ENCODE measurements at regions not wholly inside any gene's neighbourhood (a gene's known extent, or its start where the extent isn't known, plus 50 kb on each side); places are given as distances from the start of the nearest gene placed in this dataset.
"Not testable (repeated sequence)": the region's sequence is repeated elsewhere in the genome, so short reads cannot be mapped to it uniquely, and the experiment has no call there.

DNA sequence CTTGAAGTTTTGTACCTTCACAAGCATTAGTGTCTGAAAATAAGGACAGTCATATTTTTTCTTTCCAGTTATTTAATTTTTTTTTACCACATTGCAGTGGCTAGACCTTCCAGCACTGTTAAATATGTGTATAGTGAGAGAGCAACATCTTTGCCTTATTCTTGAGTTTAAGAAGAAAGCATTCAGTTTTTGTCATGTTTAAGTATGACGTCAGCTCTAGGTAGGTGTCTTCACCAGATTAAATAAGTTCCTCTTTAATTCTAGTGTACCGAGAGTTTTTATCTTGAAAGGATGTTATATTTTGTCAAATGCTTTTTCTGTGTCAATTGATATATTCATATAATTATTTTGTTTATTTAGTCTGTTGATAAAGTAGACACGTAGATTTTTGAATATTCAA lies 258.8 kb downstream of the FAM181B start:
- ATAC-seq, result no peak
- H3K9me3 Mint-ChIP-seq, result no peaks in the 10 kb centered on the region
- H3K4me3 Mint-ChIP-seq, result no peak overlapping the region
- H3K27me3 Mint-ChIP-seq, result no peaks in the 10 kb centered on the region
- no peak overlapping the region for H3K27ac Mint-ChIP-seq
- DNase-seq, result no peak
- no peaks in the 10 kb centered on the region for H3K4me1 Mint-ChIP-seq

DNA sequence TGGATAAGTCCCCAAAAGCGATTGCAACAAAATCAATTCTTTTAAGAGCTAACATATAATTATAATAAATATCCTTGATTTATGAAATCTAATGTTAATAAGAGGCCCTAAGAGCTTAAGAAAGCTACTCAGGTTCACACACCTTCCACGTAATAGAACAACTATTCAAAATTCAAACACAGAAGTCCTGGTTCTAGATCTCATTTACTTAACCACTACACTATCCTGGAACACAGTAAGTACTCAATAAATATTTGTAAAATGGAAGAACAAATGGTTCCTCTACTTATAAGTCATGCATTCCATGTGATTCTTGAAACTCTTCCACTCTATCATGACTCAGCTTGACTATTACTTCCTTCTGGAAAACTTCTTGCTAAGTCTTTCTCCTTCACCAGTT lies 268.2 kb downstream of the FAM181B start:
- Mint-ChIP-seq H3K27me3 (no peaks in the 10 kb centered on the region), H3K4me1 (no peaks in the 10 kb centered on the region), H3K4me3 (no peak overlapping the region), H3K9me3 (no peaks in the 10 kb centered on the region), H3K27ac (no peak overlapping the region)
- DNase-seq (no peak), ATAC-seq (no peak)

DNA sequence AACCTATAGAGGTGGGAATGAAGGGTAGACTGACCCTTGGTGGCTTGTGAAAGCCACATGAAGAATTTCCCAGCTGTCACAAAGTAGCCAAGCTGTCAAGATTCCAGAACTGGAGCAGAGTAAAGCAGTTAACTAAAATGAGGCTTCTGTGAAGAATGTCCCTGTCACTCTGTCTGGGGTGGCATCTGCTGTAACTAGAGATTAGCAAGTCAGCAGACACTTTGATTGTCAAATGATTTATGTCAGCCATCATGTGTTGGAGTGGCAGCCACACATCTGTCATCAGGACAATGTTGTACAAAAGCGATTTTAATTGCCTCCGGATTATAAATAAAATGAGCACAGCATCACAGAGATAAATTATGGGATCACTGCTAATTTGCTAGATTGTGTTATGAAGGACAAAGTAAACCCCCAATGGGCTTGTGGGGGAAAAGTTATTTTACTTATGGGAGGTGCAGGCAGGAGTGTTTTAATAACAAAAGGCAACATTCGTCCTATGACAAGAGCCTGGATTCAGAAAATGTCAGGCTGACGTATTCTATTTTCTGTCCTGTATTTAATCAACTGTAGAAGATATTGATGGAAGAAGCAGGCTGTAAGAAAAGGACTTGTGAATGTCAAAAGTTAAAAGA lies 270.9 kb downstream of the FAM181B start:
- ATAC-seq (no peak), DNase-seq (no peak)
- H3K27me3 Mint-ChIP-seq, result no peaks in the 10 kb centered on the region
- no peak overlapping the region for H3K4me3 Mint-ChIP-seq
- no peak overlapping the region for H3K27ac Mint-ChIP-seq
- no peaks in the 10 kb centered on the region for H3K9me3 Mint-ChIP-seq
- no peaks in the 10 kb centered on the region for H3K4me1 Mint-ChIP-seq

DNA sequence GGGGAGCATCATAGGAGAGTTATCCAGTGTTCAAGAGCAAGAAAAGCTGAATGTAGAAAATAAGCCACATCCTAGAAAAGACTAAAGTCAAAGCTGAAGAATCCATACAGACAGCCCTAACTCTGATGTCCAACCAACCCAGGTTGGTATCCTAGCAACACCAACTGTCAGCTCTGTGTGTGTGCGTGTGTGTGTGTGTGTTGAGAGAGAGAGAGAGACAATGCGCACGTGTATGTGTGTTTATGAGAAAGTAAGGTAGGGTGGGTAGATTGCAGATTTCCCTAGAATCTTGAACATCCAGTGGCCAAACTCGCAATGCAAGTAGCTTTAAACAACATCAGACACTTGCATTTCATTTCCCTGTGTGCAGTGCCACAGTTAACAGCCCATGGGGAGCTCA lies 274.9 kb downstream of the FAM181B start:
- H3K27ac Mint-ChIP-seq, result no peak overlapping the region
- no peaks in the 10 kb centered on the region for H3K27me3 Mint-ChIP-seq
- H3K9me3 Mint-ChIP-seq, result no peaks in the 10 kb centered on the region
- H3K4me3 Mint-ChIP-seq, result no peak overlapping the region
- H3K4me1 Mint-ChIP-seq, result no peaks in the 10 kb centered on the region
- DNase-seq (no peak), ATAC-seq (no peak)

DNA sequence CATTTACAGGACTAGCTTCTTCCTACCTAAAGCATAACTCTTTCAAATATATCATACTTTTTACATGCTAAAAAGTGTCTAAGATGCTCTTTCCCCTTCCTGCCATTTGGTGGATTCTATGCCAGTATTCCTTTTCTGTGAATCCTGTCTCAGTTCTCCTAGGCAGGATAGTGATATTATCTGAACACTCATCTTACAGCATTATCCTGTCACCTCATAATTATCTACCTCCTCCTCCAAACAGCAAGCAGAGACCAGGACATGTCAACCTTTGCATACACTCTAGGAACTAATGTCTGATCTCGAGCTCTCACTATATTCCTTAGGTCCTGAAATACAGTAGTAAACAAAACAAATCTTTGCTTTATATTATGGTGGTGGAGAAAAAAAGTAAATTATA lies 275.5 kb downstream of the FAM181B start:
- Mint-ChIP-seq H3K4me1 (no peaks in the 10 kb centered on the region), H3K27ac (no peak overlapping the region), H3K9me3 (no peaks in the 10 kb centered on the region), H3K4me3 (no peak overlapping the region), H3K27me3 (no peaks in the 10 kb centered on the region)
- DNase-seq (no peak), ATAC-seq (no peak)

DNA sequence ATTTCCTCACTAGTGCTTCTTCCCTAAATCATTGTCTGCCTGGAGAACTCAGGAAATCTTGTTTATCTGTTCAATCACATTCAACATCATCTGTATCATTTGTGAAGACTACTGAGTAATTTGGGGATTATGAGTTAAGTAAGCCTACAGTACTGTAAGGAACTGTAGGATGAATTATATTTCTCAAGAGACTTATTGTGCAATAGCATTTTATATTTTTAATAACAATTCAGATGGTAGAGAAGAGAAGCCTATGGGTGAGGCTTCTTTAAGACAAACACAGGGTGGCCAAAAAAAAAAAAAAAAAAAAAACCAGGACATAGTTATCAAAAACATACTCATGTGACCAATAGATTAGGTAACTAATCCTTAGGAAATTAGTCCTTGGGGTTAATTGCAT lies 282.7 kb downstream of the FAM181B start:
- Mint-ChIP-seq H3K27ac (no peak overlapping the region), H3K4me3 (no peak overlapping the region), H3K4me1 (no peaks in the 10 kb centered on the region), H3K27me3 (no peaks in the 10 kb centered on the region), H3K9me3 (no peaks in the 10 kb centered on the region)
- no peak for ATAC-seq
- DNase-seq, result no peak

DNA sequence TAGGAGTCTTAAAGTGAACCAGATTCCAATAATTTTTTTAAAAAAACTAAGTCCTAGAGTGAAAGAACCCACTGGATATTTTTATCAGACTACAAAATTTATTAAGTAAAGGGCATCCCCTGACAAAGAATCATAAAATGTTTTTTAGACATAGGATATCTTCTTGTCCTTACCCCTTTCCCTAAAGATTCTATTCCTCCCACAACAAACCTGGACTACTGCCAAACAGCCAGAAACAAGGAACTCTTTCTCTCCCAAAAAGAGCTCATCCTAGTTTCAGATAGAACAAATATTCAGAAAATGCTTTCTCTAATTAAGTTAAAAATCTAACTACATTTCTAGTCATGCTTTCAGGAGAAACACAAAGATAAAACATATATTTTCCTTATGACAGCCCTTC lies 327.1 kb downstream of the FAM181B start:
- Mint-ChIP-seq H3K4me3 (no peak overlapping the region), H3K27me3 (no peaks in the 10 kb centered on the region), H3K9me3 (peaks cover 5 to 9% of the 10 kb centered on the region in 2 donors), H3K27ac (no peak overlapping the region), H3K4me1 (no peaks in the 10 kb centered on the region)
- ATAC-seq (no peak), DNase-seq (no peak)

DNA sequence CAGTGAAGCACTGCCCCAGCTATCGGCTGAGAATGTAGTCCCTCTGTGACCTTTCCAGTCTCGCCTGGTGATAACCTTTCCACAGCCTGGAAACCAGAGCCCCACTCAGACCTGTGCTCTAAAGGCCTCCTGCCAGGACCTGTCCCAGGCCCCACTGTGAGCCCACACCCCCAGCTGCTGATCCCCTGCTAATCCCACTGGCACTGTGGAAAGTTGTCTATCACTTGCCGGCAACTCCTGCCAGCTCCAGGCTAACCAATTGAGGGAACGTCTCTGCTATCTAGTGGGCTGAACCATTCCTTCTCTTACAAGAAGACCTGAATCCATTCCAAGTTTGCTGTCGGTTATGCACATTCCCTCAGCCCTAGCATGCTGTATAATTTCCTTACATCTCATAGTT lies 328.2 kb downstream of the FAM181B start:
- peaks cover 0 to 5% of the 10 kb centered on the region in 2 donors for H3K9me3 Mint-ChIP-seq
- no peaks in the 10 kb centered on the region for H3K27me3 Mint-ChIP-seq
- DNase-seq, result no peak
- no peak overlapping the region for H3K27ac Mint-ChIP-seq
- no peaks in the 10 kb centered on the region for H3K4me1 Mint-ChIP-seq
- no peak overlapping the region for H3K4me3 Mint-ChIP-seq
- no peak for ATAC-seq

DNA sequence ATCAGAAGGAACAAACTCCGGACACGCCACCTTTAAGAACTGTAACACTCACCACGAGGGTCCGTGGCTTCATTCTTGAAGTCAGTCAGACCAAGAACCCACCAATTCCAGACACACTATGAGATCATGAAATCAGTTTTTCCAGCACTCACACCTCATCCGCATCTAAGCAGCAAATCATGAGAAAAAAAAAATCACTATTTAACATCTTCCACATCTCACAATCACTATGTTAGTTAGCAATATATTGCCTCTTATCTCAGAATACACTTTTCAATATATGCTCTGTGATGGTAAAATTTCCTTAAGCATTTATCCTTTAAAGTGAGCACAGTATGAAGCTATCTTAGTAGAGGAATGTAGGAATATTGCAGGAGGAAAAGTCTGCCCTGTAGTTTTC lies 328.7 kb downstream of the FAM181B start:
- ATAC-seq, result no peak
- no peak overlapping the region for H3K4me3 Mint-ChIP-seq
- H3K27me3 Mint-ChIP-seq, result no peaks in the 10 kb centered on the region
- H3K27ac Mint-ChIP-seq, result no peak overlapping the region
- H3K4me1 Mint-ChIP-seq, result no peaks in the 10 kb centered on the region
- no peak for DNase-seq
- H3K9me3 Mint-ChIP-seq, result peaks cover 0 to 5% of the 10 kb centered on the region in 2 donors

DNA sequence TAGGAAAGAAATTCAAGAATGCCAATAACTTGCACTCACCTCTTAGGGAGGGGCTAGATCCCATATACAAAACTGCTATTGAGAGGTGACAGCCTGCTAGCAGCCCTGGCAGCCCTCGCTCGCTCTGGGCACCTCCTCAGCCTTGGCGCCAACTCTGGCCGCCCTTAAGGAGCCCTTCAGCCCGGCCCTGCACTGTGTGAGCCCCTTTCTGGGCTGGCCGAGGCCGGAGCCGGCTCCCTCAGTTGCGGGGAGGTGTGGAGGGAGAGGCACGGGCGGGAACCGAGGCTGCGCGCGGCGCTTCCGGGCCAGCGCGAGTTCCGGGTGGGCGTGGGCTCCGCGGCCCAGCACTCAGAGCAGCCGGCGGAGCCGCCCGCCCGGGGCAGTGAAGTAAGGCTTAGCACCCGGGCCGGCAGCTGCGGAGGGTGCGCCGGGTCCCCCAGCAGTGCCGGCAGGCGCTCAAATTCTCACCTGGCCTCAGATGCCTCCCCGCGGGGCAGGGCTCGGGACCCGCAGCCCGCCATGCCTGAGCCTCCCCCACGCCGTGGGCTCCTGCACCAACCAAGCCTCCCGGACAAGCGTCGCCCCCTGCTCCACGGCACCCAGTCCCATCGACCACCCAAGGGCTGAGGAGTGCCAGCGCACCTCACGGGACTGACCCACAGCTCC lies 329.9 kb downstream of the FAM181B start:
- Mint-ChIP-seq H3K4me3 (no peak overlapping the region), H3K27me3 (no peaks in the 10 kb centered on the region), H3K4me1 (no peaks in the 10 kb centered on the region), H3K9me3 (peaks cover 0 to 5% of the 10 kb centered on the region in 2 donors), H3K27ac (no peak overlapping the region)
- DNase-seq (no peak), ATAC-seq (peak; percentile 67)

DNA sequence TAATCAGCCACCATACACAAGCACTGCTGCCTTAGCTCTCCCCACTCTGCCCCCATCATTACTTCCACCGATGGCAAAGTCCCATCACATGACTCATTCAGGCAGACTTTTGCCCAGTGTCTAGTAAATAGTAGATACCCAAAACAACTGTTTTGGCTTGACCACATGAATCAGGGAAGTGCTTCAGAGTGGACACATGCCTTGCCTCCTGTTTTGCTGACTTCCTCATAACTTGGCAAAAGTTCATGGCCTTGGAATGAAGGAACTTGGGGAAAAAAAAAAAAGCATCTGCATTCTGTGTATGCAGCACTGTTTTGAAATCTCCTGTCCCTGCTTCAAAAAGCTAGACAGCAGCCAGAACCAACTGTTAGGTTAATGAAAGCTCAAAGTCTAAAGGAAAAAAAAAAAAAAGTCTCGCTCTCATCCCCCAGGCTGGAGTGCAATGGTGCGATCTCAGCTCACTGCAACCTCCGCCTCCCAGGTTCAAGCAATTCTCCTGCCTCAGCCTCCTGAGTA lies 335.3 kb downstream of the FAM181B start:
- ATAC-seq (no peak), DNase-seq (no peak)
- H3K4me3 Mint-ChIP-seq, result no peak overlapping the region

DNA sequence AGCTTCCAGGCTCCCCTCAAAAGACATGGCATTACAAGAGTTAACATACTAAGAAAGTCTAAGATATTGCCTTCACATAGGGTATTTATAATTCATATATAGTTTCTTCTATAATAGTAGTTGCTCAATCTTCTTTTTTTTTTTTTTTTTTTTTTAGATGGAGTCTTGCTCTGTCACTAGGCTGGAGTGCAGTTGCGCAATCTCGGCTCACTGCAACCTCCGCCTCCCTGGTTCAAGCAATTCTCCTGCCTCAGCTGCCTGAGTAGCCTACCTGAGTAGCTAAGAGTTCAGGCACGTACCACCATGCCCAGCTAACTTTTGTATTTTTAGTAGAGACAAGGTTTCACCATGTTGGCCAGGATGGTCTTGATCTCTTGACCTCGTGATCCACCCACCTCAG lies 337.0 kb downstream of the FAM181B start:
- not testable (repeated sequence) for ATAC-seq, H3K9me3 Mint-ChIP-seq, DNase-seq, H3K4me1 Mint-ChIP-seq, H3K4me3 Mint-ChIP-seq, H3K27ac Mint-ChIP-seq, H3K27me3 Mint-ChIP-seq

More for the DNA sequence above, 335.3 kb downstream of the FAM181B start:
- H3K27ac Mint-ChIP-seq, result no peak overlapping the region
- no peaks in the 10 kb centered on the region for H3K27me3 Mint-ChIP-seq
- H3K4me1 Mint-ChIP-seq, result no peaks in the 10 kb centered on the region
- H3K9me3 Mint-ChIP-seq, result peaks cover 0 to 2% of the 10 kb centered on the region in 2 donors

DNA sequence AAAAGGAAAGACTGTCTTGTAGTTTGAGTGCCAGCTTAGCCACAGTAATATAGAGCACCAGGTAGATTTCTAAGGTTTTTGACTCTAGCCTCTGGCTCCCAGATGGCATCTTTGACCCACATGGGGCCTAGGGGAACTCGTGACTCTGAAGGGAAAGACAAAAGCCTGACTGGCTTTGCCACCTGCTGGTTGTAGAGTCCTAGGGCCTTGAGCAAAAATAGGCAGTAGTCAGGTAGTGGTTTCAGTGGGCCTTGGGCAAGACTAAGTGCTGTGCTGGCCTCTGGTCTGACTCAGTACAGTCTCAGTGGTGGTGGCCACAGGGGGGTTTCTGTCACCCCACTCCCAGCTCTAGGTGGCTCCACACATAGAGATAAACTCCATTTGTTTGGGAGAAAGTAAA lies 349.4 kb downstream of the FAM181B start:
- no peak overlapping the region for H3K27ac Mint-ChIP-seq
- DNase-seq, result no peak
- H3K27me3 Mint-ChIP-seq, result no peaks in the 10 kb centered on the region
- no peak for ATAC-seq
- H3K4me1 Mint-ChIP-seq, result no peaks in the 10 kb centered on the region
- peaks cover 0 to 14% of the 10 kb centered on the region in 2 donors for H3K9me3 Mint-ChIP-seq
- no peak overlapping the region for H3K4me3 Mint-ChIP-seq

DNA sequence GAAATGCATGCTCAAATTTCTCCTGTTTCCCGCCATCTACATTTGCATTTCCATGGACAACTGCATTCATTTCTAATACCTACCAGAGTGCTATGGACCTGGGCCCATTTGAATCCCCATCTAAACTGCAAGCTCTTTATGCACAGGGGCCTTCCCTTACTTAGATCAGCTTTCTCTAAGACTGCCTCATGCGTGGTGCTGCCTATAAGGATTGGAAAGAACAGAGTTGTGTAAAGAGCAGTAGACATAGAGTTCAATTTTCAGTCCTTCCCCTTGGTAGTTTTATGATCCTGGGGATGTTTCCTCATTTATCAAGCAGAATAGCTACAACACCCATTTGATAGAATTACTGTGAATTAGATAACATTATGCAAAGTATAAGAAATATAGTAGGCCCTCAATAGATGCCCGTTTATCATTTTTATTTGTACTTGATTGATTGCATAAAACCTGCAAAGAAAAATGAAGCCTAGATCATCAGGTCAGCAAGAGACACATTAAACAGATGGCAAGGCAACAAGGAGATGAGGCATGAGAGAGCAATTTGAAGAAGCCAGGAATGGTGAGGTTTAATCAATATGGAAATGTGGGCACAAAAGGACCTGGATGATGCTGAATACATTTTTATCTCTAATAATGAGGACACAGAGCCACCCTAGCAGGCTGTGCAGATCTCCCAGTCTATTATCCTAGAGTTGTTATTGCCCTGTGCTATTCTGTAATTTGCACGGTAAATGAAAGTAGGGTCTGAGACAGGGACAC lies 359.7 kb downstream of the FAM181B start:
- Mint-ChIP-seq H3K27me3 (no peaks in the 10 kb centered on the region), H3K4me3 (no peak overlapping the region), H3K4me1 (no peaks in the 10 kb centered on the region), H3K9me3 (peaks cover 0 to 4% of the 10 kb centered on the region in 2 donors), H3K27ac (no peak overlapping the region)
- ATAC-seq (no peak), DNase-seq (no peak)

DNA sequence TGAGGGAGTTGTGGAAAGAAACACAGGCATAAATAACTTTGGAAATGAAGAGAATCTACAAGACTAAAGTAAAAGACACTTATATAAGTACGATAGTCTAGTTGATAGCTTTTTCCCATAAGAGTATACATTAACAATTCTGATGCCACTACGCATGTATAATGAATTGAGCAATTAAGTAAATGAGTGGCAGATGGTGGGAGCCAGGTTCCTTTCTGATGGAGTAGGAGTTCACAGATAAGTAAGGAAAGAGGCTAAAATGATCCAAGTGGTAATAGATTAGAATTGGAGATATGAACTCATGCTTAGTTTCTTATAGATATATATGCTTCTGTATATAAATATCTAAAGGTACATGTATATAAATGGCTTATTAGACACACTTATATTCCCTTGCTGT lies 368.3 kb downstream of the FAM181B start:
- Mint-ChIP-seq H3K4me3 (no peak overlapping the region), H3K27me3 (no peaks in the 10 kb centered on the region), H3K9me3 (peaks cover 0 to 4% of the 10 kb centered on the region in 2 donors)

DNA sequence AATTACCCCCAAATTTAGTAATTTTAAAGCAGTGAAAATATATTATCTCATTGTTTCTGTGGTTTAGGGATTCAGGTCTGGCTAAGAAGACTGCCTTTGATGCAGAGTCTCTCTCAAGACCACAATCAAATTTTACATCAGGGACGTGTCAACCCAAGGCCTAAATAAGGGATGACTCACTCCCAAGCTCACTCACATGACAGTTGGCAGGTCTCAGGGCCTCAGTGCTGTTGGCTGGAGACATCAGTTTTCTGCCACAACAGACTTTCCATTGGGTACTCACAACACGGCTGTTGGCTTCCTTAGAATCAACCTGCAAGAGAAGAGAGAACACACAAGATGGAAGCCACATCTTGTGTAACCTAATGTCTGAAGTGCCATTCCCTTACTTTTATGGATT lies 377.3 kb downstream of the FAM181B start:
- H3K27me3 Mint-ChIP-seq, result no peaks in the 10 kb centered on the region
- DNase-seq (no peak), ATAC-seq (no peak)
- H3K27ac Mint-ChIP-seq, result no peak overlapping the region
- H3K9me3 Mint-ChIP-seq, result no peaks in the 10 kb centered on the region
- H3K4me3 Mint-ChIP-seq, result no peak overlapping the region
- H3K4me1 Mint-ChIP-seq, result no peaks in the 10 kb centered on the region

More for the DNA sequence above, 368.3 kb downstream of the FAM181B start:
- no peak for ATAC-seq
- Mint-ChIP-seq H3K4me1 (no peaks in the 10 kb centered on the region), H3K27ac (no peak overlapping the region)
- DNase-seq, result no peak
